Kidney (tissue), 13 donors: ENCODE measurements at regions not wholly inside any gene's neighbourhood (a gene's known extent, or its start where the extent isn't known, plus 50 kb on each side); places are given as distances from the start of the nearest gene placed in this dataset.
"Not testable (repeated sequence)": the region's sequence is repeated elsewhere in the genome, so short reads cannot be mapped to it uniquely, and the experiment has no call there.

ENCODE experiments used
- DNase-seq, 5 donors: peaks; one replicate each; pipeline ENCODE4 v3.0.0-alpha.2; 2013 to 2020
- FAIRE-seq: peaks from 2 replicates; lab custom pipeline; 2012; peaks lifted over from hg19 to GRCh38; lab: Jason Lieb, UNC
- H3K27ac ChIP-seq, 2 donors: one replicate each; pipeline ENCODE4 v1.7.0; 2013; ENCODE audit warnings: low read depth in 2 of 2, low read length in 2 of 2, inconsistent platforms in 1 of 2
- H3K27me3 ChIP-seq: one replicate; pipeline ENCODE4 v1.7.1; 2013; ENCODE audit warnings: low read length, inconsistent platforms; ENCODE audit not compliant: control insufficient read depth, insufficient read depth
- H3K36me3 ChIP-seq, 3 donors: one replicate each; pipeline versions ENCODE4 v1.7.0 to v1.7.1; 2013; ENCODE audit warnings: low read length in 3 of 3, control low read depth in 1 of 3, inconsistent platforms in 1 of 3; ENCODE audit not compliant: insufficient read depth in 3 of 3, control insufficient read depth in 2 of 3
- H3K4me1 ChIP-seq, 3 donors: one replicate each; pipeline versions ENCODE4 v1.7.0 to v1.7.1; 2013; ENCODE audit warnings: low read length in 3 of 3, inconsistent platforms in 1 of 3, low read depth in 1 of 3; ENCODE audit not compliant: control insufficient read depth in 2 of 3, insufficient read depth in 2 of 3
- H3K4me3 ChIP-seq, 3 donors: one replicate each; pipeline versions ENCODE4 v1.7.0 to v1.8.1; 2013; ENCODE audit warnings: low read length in 3 of 3, control low read depth in 1 of 3, inconsistent platforms in 1 of 3
- H3K9ac ChIP-seq, 3 donors: one replicate each; pipeline versions ENCODE4 v1.7.0 to v1.7.1; 2013; ENCODE audit warnings: low read length in 3 of 3, control low read depth in 1 of 3, inconsistent platforms in 1 of 3
- H3K9me3 ChIP-seq, 3 donors: one replicate each; pipeline versions ENCODE4 v1.7.0 to v1.7.1; 2013; ENCODE audit warnings: low read length in 3 of 3, control low read depth in 1 of 3, inconsistent platforms in 1 of 3; ENCODE audit not compliant: control insufficient read depth in 2 of 3, insufficient read depth in 1 of 3
- intact Hi-C: fragments of 100-400 bp; cut with DNase I; formaldehyde crosslinking; loops from one replicate; pipeline ENCODE4 v1.11.1; 2022
- TF ChIP-seq, protein P1 (sequence below): IDR thresholded peaks from 3 replicates; pipeline ENCODE4 v1.5.1; 2012; ENCODE audit warnings: mild to moderate bottlenecking, moderate library complexity, borderline replicate concordance; ENCODE audit not compliant: insufficient read depth; ENCODE audit errors: extremely low read depth
- donor health status: control.
- donor health status: control.
- donor health status: control.
- donor health status: control.
- donor health status: control.
- donor health status: DM: yes; HTN: yes; CAD: no.
- donor health status: Normal renal cell carcinoma (clear cell type).

DNA sequence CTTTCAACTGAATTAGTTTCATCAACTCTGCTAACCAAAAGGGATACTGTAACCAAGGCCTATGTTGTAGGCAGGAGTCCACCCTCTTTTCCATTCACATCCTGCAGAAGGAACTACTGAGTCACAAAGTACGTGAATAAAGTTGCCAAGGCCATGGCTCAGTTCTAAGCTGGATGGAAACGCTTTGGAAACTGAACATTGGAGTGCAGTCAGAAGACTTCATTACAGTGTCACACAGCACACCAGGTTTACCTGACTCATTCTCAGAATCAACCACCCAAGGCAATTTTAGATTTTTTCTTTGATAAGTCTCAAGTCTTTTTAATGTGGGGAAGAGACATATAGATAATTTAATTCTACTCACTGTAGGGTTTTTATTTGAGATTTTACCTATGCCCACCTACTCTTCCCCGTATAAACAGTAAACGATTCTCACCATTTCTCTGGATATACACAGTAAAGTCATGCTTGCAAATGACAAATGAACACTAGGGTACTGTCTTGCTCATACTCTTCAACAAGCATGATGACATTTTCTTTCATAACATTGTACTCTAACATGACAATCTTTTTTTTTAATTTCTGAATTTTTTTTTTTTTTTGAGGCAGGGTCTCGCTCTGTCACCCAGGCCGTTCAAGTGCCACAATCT lies 58.9 kb upstream of the RBM47 start:
- H3K36me3 ChIP-seq = no peaks in the 10 kb centered on the region
- DNase-seq = no peak
- no peak overlapping the region for H3K27ac ChIP-seq
- no peak for FAIRE-seq
- no peak overlapping the region for H3K4me3 ChIP-seq
- no peak overlapping the region for H3K9ac ChIP-seq
- intact Hi-C loops = no loop called here
- no peaks in the 10 kb centered on the region for H3K27me3 ChIP-seq
- H3K9me3 ChIP-seq = no peaks in the 10 kb centered on the region
- peaks cover 0 to 4% (median 0%) of the 10 kb centered on the region in 3 donors for H3K4me1 ChIP-seq
- TF ChIP-seq, protein P1, sequence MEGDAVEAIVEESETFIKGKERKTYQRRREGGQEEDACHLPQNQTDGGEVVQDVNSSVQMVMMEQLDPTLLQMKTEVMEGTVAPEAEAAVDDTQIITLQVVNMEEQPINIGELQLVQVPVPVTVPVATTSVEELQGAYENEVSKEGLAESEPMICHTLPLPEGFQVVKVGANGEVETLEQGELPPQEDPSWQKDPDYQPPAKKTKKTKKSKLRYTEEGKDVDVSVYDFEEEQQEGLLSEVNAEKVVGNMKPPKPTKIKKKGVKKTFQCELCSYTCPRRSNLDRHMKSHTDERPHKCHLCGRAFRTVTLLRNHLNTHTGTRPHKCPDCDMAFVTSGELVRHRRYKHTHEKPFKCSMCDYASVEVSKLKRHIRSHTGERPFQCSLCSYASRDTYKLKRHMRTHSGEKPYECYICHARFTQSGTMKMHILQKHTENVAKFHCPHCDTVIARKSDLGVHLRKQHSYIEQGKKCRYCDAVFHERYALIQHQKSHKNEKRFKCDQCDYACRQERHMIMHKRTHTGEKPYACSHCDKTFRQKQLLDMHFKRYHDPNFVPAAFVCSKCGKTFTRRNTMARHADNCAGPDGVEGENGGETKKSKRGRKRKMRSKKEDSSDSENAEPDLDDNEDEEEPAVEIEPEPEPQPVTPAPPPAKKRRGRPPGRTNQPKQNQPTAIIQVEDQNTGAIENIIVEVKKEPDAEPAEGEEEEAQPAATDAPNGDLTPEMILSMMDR = no peak

DNA sequence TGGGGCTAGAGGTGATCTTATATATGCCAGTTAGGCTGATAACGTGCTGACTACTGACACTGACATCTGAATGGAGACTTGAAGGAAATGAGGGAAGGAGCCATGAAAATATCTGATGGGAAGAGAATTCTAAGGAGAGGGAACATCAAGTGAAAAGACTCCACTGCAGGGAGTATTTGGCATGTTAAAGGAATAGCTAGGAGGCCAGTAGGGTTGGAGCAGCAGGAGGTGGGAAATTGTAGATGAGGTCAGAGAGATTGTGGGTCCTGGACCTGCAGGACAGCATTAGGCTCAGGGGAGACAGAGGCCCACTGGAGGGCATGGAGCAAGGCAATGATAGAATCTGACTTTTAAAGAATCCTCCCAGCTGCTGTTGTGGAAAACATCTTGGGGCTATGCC lies 55.8 kb upstream of the NSUN7 start:
- H3K4me1 ChIP-seq = no peaks in the 10 kb centered on the region
- H3K4me3 ChIP-seq = no peak overlapping the region
- no peaks in the 10 kb centered on the region for H3K36me3 ChIP-seq
- DNase-seq = no peak
- no peak for FAIRE-seq
- H3K9me3 ChIP-seq = no peaks in the 10 kb centered on the region
- H3K9ac ChIP-seq = no peak overlapping the region
- no peak overlapping the region for H3K27ac ChIP-seq
- TF ChIP-seq, protein P1 = no peak
- intact Hi-C loops = no loop called here
- no peaks in the 10 kb centered on the region for H3K27me3 ChIP-seq

DNA sequence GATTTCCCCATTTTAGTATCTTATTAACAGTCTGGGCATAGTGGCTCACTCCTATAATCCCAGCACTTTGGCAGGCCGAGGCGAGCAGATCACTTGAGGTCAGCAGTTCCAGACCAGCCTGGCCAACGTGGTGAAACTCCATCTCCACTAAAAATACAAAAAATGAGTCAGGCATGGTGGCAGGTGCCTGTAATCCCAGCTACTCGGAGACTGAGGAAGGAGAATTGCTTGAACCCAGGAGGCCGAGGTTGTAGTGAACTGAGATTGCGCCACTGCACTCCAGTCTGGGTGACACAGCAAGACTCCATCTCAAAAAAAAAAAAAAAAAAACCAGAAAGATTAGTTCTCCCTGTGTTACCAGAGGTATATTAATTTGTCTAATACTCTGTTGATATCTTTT lies 52.3 kb upstream of the NSUN7 start:
- H3K4me1 ChIP-seq, H3K9ac ChIP-seq, H3K27ac ChIP-seq, intact Hi-C loops, H3K27me3 ChIP-seq, H3K4me3 ChIP-seq, H3K9me3 ChIP-seq, FAIRE-seq, H3K36me3 ChIP-seq, DNase-seq: not testable (repeated sequence)

DNA sequence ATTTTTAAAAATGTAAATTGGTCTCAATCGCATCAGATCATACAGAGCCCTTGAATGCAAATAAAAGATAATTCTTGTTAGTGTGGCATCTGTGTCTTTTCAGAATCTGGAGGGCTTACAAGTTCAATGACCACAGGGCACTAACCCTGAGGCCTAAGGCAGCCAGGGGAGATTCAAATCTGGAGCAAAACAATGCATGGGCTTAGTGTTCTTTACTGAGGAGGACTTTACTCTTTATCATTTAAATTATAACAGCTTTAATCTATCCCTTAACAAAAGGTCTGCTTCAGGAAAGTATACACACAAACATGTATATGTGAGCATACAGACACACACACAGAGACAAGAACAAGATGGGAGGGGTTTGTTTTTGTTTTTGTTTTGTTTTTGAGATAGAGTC lies 51.0 kb upstream of the NSUN7 start:
- DNase-seq = no peak
- Histone ChIP-seq H3K27me3 (no peaks in the 10 kb centered on the region), H3K9ac (no peak overlapping the region), H3K4me1 (peaks cover 0 to 5% (median 0%) of the 10 kb centered on the region in 3 donors), H3K4me3 (no peak overlapping the region), H3K27ac (no peak overlapping the region), H3K9me3 (no peaks in the 10 kb centered on the region), H3K36me3 (no peaks in the 10 kb centered on the region)
- FAIRE-seq = no peak
- intact Hi-C loops = no loop called here
- TF ChIP-seq, protein P1 = no peak
